ENCODE measurements at regions not wholly inside any gene's neighbourhood (a gene's known extent, or its start where the extent isn't known, plus 50 kb on each side); places are given as distances from the start of the nearest gene placed in this dataset.

GRCh38 chr7:66429498-66430163 lies 199.1 kb upstream of the KCTD7 start:
- TF ChIP-seq CTCF (IDR thresholded peaks at IDR 0.05) (no peak), POLR2A (IDR thresholded peaks at IDR 0.05) (no peak)

All from right lobe of liver (tissue), 4 donors.